GM18505 (cell line): ENCODE measurements at regions not wholly inside any gene's neighbourhood (a gene's known extent, or its start where the extent isn't known, plus 50 kb on each side); places are given as distances from the start of the nearest gene placed in this dataset.

Source experiments
- ATAC-seq: cut with Tn5 transposase; IDR thresholded peaks from one replicate; pipeline ENCODE4 v1.9.1; 2021; ENCODE audit not compliant: unreplicated experiment
- POLR2A ChIP-seq: IDR thresholded peaks from 4 replicates; pipeline ENCODE4 v1.6.1; 2011; ENCODE audit warnings: borderline replicate concordance; ENCODE audit not compliant: insufficient read depth, insufficient read length; ENCODE audit errors: extremely low read depth

- ATAC-seq = no peak
- no peak for TF ChIP-seq POLR2A
These were observed 1145.6 kb upstream of the WWC1 start for GRCh38 chr5:167145841-167146240.

- ATAC-seq = no peak
- TF ChIP-seq POLR2A = no peak
These were observed 1143.6 kb upstream of the WWC1 start for GRCh38 chr5:167147879-167148278.

GRCh38 chr5:167150661-167151060 is 1140.8 kb upstream of the WWC1 start:
- no peak for ATAC-seq
- TF ChIP-seq POLR2A = no peak

- TF ChIP-seq POLR2A = no peak
- ATAC-seq = no peak
These were observed 1138.9 kb upstream of the WWC1 start for GRCh38 chr5:167152561-167152960.

GRCh38 chr5:167155387-167156005 is 1135.9 kb upstream of the WWC1 start:
- no peak for ATAC-seq
- no peak for TF ChIP-seq POLR2A

GRCh38 chr5:167156446-167156845 is 1135.0 kb upstream of the WWC1 start:
- no peak for TF ChIP-seq POLR2A
- no peak for ATAC-seq

- no peak for ATAC-seq
- no peak for TF ChIP-seq POLR2A
These were observed 1132.9 kb upstream of the WWC1 start for GRCh38 chr5:167158588-167158987.

GRCh38 chr5:167160388-167160787 is 1131.1 kb upstream of the WWC1 start:
- TF ChIP-seq POLR2A = no peak
- no peak for ATAC-seq

GRCh38 chr5:167166696-167167095 is 1124.7 kb upstream of the WWC1 start:
- TF ChIP-seq POLR2A = no peak
- no peak for ATAC-seq

- no peak for TF ChIP-seq POLR2A
- no peak for ATAC-seq
These were observed 1124.2 kb upstream of the WWC1 start for GRCh38 chr5:167167191-167167795.

- no peak for TF ChIP-seq POLR2A
- no peak for ATAC-seq
These were observed 1122.5 kb upstream of the WWC1 start for GRCh38 chr5:167168971-167169370.

- no peak for ATAC-seq
- no peak for TF ChIP-seq POLR2A
These were observed 1120.4 kb upstream of the WWC1 start for GRCh38 chr5:167171056-167171455.

- ATAC-seq = no peak
- TF ChIP-seq POLR2A = no peak
These were observed 1113.7 kb upstream of the WWC1 start for GRCh38 chr5:167177736-167178135.

GRCh38 chr5:167180906-167181305 is 1110.5 kb upstream of the WWC1 start:
- no peak for ATAC-seq
- TF ChIP-seq POLR2A = no peak

GRCh38 chr5:167205881-167206280 is 1085.6 kb upstream of the WWC1 start:
- TF ChIP-seq POLR2A = no peak
- ATAC-seq = no peak

- TF ChIP-seq POLR2A = no peak
- ATAC-seq = no peak
These were observed 1084.4 kb upstream of the WWC1 start for GRCh38 chr5:167207081-167207480.

GRCh38 chr5:167208911-167209310 is 1082.5 kb upstream of the WWC1 start:
- no peak for TF ChIP-seq POLR2A
- no peak for ATAC-seq
